NOMO-1 treated with DMSO at 0.1 percent for 48 hours (cell line): ENCODE measurements at regions not wholly inside any gene's neighbourhood (a gene's known extent, or its start where the extent isn't known, plus 50 kb on each side); places are given as distances from the start of the nearest gene placed in this dataset.

Source experiments
- DNase-seq: peaks from one replicate; lab custom pipeline; 2025; ENCODE audit not compliant: unreplicated experiment; lab: John Stamatoyannopoulos, UW

DNA sequence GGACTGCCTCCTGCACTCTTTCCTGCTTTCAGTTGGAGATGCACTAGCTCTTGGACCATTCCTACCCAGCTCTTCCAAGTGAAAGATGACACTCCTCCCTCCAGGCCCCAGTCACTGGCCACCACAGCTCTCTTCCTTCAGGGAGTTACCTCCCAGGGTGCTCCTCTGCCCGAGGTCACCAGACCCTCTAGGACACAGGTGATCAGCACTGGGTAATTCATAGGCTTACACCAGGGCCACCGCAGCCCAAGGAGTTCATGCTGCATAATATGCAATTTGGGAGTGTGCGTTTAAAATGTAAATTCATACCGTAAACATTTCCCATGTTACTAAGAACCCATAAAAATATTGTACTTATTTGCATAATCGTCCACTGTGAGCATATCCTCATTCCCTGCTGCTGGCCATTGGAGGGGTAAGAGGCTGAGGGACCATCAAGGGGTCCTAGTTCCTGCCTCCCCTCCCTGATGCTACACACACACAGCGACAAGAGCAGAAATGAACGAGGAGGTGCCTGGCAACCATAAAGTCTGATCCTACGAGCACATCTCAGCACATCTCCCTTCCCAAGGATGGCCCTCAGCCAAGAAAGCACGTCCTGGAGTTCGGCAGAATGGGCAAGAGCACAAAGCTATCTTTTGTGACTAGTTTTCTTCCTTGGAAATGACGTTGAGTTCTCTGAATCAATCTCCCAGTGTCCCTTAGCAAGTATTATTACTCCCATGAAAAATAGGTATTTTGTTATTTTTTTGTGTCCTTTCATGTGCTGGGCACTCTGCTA is 222.9 kb upstream of the RAB4A start:
- no peak for DNase-seq

DNA sequence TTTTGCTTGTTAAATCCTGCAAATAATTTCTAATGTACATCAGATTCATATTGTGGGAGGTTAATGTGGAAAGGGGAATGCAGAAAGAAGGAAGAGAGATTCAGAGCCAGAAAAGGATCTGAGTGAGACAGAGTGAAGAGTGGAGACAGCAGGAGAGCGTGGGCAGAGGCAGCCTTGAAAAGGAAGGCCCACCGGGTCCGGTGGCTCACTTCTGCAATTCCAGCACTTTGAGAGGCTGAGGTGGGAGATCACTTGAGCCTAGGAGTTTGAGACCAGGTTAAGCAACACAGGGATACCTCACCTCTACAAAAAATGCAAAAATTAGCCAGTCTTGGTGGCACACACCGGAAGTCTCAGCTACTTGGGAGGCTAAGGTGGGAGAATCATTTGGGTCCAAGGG is 222.0 kb upstream of the RAB4A start:
- DNase-seq = no peak

DNA sequence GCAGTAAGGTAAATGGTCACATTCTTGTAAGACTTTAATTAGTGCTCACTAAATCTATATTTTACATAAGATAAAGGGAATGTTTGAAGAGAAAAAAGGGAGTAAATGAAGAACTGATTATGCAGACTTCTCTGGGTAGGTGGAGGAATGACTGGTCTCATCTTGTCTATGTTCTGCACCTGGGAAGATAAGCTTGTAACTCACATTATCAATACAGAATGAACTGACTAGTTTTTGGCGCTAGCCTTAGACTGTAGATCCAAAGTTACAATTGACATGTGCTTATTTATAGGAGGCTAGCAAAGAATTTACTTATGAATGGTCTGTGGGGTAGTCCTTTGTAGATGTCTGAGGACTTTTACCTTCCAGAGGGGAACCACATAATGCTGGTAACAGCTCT is 214.9 kb upstream of the RAB4A start:
- DNase-seq = no peak

DNA sequence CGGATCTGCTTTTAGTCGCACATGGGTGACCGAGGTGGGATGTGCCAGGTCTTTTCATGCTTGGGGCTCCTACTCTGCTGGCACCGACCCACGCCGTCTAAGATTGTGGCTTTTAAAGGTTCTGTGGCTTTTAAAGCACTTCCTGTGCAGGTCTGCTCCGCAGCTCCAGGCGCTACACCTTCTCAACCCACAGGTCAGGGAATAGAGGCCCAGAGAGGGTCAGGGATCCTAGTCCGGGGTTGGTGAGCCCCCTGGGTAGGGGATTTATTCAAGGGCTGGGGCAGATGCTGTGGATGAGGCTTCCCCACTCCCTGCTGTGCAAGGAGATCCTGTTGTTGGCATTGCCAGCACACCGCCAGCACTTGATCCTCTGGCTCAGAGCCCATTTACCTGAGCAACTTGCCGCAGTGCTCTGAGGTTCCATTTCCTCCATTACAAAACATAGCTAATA is 212.8 kb upstream of the RAB4A start:
- DNase-seq = no peak

DNA sequence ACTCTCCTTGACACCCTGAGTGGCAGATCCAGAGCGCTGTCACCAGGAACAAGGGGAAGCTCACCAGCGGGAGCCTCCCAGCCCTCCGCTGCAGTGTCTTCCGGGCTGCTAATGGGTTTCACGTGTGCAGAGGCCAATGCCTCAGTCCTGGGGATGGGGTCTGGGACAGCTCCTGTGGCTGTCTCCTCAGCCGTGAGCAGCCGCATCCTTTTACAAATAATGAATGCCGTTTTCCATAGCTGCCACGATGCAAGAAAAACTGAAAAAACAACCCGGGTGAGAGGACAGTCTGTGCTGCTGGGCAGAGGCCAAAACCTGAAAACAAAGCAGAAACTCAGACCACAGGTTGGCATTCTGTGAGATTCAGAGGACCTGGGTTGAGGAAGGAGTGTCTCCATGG is 212.2 kb upstream of the RAB4A start:
- no peak for DNase-seq

DNA sequence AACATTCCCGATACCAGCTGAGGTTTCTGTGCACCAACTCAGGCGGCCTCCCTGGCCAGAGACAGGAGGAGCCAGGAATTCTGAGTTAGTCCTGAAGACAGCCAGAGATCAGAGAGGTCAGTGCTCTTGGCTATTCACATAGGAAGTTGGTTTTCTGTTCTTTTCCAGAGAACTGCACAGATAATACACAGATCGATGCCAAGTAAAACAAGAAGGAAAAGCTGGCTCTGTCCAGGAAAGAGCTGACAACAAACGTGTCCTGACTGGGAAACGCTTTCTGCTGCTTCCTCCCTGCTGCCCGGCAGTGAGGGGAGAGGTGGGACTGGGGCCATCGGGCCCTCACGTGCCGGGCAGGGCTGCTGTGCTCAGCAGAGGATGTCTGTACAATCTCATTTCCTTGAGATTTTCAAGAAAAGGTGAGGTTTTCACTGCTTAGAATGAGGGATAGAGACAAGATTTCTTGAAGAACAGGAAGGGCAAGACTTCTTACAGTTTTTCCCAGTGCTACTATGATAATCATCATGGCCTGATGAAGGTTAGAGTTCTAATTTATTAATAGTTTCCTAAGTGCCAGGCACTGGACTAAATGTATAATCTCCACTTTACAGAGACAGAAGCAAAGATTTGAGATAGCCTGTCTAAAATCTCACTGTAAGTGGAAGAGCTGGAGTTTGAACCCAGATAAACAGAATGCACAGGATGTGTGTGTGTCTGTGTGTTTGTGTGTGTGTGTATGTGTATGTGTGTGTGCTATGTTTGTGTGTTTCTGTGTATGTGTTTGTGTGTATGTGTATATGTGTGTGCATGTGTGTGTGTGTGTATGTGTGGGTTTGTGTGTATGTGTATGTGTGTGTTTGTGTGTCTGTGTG is 211.0 kb upstream of the RAB4A start:
- DNase-seq = no peak

DNA sequence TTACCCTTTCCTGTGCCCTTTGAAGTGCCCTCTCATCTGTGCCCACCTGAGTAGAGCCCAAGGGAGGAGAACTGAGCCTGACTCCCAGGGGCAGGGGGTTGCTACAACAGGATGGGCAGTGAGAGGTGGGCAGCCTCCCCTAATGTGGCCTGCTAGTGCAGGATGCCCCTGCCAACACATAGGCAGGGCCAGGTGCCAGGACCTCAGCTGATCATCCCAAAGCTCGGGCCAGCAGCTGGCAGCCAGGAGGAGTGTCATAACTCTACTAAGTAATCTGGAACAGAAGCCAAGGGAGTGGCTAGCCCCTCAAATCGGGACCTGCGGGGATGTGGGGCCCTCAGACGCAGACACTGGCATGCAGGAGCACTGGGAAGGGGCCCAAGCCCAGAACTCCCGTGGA is 208.8 kb upstream of the RAB4A start:
- no peak for DNase-seq

DNA sequence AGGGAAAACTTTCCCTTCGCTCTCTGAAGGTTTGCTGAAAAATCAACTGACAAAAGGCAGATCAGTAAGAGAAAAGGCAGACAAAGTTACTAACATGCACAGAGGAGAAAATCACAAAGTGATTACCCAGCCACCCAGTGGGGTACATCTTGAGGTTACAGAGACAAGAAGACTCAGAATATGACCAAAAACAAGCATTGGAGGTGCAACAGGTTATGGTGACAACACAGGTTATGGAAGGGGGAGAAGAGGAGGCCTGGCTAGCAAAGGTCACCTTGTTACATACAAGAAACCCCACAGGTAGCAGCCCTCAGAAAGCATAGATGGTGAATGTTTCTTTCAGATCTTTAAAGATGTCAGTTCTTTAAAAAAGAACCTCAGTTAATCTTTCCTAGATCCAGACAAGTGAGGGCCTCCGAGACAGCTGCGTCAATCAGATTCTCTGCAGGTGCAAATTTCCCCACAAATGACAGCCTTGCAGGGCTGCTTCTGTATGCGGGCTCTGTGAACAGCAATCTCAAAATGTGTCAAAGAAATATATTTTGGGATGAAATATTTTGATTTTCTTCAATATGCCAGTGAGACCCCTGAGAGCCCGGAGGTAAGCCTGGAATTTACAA is 207.6 kb upstream of the RAB4A start:
- DNase-seq = no peak

DNA sequence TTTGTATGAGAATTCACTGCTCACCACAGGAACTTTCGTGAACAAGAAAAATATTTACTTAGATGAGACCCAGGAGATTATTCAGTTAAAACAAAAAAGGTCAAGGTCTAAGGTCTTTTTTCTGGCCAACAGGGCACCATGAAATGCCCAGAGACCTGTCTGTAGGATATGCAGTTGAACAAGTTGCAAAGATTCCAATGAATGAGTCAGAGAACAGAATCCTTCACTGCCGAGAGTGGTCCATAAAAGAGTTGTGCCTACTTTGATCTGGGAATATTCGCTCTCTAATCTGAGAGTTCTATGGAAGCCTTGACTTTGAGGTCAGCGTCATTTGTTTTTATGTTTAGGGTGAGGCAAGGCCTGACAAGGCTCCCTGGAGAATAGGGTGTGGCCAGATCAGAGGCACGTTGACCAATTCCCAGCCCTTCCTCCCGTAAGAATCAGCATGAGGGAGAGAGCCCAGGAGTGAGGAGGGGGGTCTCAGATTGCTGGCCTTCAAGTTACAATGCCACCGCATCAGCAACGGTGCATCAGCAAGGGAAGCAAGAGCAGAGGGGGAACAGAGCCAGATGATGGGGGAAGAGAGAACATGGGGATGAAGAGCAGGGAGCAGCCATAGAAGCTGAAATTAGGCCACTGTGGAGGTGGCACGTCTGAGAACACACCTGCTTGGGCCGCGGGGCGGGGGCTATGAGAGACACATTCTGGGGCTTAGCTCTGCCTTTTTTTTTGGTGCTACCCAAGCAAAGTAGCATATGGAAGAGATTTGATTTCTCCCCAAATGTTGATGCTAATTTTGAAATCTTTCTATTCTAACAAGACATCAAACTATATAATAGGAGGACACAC is 206.4 kb upstream of the RAB4A start:
- DNase-seq = peak; percentile 20

DNA sequence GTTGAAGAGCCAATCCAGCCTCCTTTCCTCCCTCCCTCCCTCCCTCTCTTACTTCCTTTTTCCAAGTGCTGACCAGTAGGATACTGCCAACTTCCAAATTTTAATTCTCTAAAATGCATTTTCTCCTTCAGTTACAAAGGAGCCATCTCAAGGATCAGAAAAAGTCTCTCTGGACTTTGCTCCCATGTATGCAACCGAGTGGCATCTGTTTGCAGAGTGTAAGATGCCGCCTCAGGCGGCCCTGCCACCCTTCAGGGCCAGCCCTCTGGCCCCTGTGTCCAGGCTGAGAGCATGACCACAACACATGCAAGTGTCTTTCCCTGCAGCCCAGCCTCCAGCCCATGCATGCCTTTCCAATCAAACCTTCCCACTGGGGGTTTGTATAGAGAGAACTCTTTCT is 205.3 kb upstream of the RAB4A start:
- no peak for DNase-seq

DNA sequence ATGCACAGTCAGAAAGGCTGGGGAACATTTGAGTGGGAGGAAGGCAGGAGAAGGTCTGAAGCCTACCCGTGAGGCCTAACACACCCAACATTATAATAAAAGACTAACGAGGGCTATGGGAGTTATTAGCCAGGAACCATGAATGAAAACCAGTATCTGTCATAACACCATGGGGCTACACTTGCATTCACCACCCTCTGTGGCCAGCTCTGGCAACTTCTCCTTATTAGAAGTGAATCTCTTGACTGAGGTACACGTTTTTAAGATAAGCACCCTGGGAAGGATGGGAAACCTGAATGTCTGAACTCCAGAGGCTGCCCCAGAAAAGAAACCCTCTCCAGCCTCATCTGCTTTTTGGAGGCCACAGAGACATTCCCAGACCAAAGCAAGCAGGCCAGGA is 204.3 kb upstream of the RAB4A start:
- no peak for DNase-seq

DNA sequence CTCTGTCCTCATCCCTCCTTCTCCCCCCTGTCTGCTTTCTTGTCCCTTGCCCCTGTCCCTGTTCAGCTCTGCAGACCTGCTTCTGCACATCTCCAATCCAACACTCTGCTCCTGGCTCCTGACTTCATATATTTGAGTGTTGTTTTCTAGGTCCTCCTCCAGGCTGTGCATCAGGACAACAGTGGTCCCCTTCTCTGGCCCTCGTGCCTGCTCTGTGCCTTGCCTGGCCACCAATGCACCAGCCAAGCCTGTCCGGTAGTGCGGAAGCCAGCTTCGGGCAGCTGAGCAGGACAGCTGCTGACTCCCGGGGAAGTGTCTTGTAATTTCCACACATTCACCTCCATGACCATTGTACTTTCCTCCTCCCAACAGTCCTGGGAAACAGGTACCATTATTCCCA is 203.4 kb upstream of the RAB4A start:
- no peak for DNase-seq

DNA sequence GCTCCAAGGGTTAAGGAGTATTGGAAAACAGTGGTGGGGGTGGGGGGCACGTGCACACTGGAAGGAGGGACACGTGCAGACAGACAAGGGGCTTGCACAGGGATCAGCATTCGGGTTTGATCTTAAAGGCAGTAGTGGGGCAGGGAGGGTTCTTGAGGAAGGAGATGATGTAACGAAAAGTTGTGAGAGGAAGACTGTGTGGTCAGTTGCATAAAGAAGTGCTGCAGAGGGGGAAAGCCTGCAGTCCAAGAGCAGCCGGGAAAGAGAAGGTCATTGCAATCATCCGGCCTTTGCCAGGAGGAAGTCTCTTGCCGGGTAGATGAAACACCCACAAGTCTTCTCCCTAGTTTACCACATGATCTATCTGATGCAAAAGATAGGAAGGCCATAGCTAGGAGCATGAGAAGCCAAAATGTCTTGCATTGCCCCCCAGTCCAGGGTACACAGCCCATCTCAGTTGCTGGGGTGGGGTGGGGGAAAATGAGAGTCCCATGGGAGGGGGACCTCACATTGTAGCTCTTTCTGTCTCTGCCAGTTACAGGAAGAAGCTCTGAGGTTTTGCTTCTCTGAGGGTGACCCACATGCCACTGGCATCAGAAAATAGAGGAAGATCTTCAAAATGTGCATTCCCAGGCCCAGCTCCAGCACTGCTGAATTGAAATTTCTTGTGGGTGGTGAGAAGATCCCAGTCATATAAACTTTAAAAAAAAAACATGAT is 202.5 kb upstream of the RAB4A start:
- DNase-seq = peak; percentile 97

DNA sequence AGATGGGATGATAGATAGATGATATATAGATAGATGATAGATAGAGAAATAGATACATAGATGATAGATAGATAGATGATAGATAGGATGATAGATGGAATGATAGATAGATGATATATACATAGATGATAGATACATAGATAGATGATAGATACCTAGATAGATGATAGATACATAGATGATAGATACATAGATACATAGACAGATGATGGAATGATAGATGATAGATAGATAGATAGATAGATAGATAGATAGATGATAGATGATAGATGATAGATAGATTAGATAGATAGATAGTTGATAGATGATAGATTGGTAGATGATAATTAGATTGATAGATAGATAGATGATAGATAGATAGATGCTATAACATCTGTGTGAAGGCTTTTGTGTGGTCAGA is 201.7 kb upstream of the RAB4A start:
- DNase-seq = no peak

DNA sequence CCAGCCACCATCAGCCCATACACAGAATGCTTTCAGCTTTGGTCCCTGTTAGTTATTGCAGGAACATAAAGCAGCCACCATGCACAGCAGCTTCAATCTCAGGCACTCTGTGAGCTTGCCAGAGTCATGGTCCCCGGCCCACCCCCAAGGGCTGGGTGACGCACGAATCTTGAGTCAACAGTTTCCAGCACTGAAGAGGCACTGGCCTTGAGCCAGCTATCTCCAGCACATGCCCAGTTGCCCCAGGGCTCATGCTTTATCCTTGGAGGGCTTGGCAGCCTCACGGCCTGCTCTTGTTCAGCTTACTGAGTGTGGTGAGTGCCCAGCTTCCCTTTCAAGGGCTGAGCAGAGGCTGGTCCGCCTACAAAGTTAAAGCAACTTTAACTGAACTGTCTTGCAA is 200.7 kb upstream of the RAB4A start:
- DNase-seq = no peak

DNA sequence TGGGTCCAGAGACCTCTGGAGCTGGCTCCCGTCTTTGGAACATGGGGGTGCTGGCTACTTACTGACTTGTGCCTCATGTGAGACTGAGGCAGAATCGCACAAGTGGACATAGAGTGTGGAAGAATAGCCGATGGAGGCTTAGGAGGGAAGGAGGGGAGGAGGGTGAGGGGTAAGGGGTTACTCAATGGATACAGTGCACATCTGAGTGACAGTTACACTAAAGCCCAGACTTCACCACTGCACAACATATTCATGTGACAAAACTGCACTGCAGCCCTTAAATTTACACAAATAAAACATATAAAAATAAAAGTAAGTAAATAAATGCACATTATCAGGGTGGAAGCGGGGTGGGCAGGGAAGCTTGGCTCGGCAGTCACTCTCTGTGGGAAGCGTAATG is 197.7 kb upstream of the RAB4A start:
- DNase-seq = no peak

DNA sequence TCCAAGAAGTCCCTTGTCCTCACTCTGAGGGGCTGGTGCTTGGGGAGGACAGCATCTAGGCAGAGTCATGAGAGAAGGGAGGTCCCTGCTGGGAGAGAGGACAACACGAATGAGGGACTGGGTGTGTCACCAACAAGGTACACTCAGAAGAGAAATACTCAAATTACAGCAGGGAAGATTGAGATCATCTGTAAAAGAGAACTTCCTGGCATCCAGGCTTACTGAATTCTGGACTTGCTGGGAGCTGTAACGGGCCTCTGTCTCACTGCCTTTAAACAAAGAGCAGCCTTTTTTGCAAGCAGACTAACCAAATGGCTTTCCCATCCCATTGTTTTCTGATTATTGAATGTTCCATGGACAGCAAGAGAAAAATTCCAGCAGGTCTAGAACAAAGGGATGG is 195.7 kb upstream of the RAB4A start:
- DNase-seq = no peak

DNA sequence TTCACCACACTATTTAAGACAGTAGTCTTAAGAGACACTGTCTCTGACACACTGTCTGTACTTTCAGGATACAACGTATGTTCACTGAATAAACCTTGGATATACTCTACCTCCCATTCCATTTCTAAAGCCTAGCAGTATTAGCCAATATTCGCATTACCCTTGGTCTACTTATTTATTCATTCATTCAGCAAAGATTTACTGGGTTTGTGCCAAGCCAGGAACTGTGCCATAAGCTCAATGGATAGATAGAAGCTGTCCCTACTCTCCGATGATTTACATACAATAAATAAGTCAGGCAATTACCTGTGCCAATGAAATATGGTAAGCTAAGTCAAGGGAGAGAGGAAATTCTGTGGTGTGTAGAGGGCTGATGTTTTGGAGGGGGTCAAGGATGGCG is 195.2 kb upstream of the RAB4A start:
- no peak for DNase-seq

DNA sequence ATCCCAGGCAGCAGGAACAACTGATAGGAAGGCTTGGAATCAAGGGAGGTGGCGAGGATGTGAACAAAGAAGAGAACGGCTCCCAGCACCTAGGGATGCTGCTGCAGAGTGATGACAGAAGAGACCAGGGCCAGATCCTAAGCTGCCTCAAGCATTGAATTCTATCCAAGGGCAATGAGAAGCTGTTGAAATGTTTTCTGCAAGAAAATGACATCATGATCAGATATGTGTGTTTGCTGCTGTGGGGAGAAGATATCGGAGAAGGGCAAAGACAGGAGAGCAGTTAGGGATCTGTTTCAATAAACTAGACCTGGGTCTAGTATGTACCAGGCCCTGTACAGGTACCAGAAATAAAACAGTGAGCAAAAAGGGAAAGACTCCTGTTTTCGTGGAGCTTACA is 194.7 kb upstream of the RAB4A start:
- DNase-seq = no peak

DNA sequence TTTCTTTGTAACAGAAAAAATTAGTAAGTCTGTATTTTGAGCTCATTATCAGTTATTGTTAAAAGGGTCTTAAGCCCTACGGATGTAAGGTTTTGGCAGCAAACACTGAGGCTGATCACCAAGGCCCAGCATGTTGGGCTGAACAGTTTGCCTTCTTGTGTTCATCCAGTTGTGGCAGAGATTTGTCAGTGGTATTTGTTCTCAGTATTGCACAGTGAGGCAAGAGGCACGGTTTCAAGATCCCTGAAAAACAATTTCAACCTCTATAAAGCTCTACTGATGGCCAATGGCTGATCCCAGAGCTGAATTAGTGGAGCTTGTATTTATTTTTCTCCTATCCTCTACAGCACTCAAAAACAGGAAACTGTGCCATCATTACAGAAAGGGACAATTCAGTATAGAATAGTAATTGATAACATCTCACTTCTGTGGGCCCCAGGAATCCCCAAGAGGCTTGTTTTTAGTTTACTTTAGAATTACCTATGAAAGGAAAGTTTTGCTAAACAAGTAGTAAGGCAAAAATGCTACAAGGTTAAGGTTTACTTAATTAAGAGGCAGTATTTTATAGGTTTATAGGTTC is 191.8 kb upstream of the RAB4A start:
- no peak for DNase-seq
